WERI-Rb-1 (cell line): ENCODE measurements at regions not wholly inside any gene's neighbourhood (a gene's known extent, or its start where the extent isn't known, plus 50 kb on each side); places are given as distances from the start of the nearest gene placed in this dataset.

ENCODE experiments used
- DNase-seq: peaks from one replicate; pipeline ENCODE4 v3.0.0-alpha.2; 2020
- H3K27ac ChIP-seq: fragments of 250-450 bp; sonication (Bioruptor Pico); 2 replicates; pipeline ENCODE4 v1.5.1; 2020; ENCODE audit warnings: mild to moderate bottlenecking, moderate library complexity
- H3K27me3 ChIP-seq: fragments of 250-450 bp; sonication (Bioruptor Pico); 2 replicates; pipeline ENCODE4 v1.5.1; 2021; ENCODE audit warnings: mild to moderate bottlenecking, low read depth, moderate library complexity; ENCODE audit not compliant: insufficient read depth, severe bottlenecking
- H3K36me3 ChIP-seq: fragments of 250-450 bp; sonication (Bioruptor Pico); 2 replicates; pipeline ENCODE4 v1.5.1; 2020; ENCODE audit warnings: mild to moderate bottlenecking, moderate library complexity
- H3K4me3 ChIP-seq: 2 replicates; pipeline ENCODE4 v1.5.1; 2011; ENCODE audit warnings: low read depth, mild to moderate bottlenecking, control low read depth, low read length
- H3K9me3 ChIP-seq: fragments of 250-450 bp; sonication (Bioruptor Pico); 2 replicates; pipeline ENCODE4 v1.5.1; 2021; ENCODE audit warnings: mild to moderate bottlenecking, moderate library complexity; ENCODE audit not compliant: severe bottlenecking
- TF ChIP-seq, protein P1 (sequence below): IDR thresholded peaks from 2 replicates; pipeline ENCODE4 v1.5.1; 2011; ENCODE audit warnings: low read depth, mild to moderate bottlenecking, control low read depth, inconsistent platforms, low read length

DNA sequence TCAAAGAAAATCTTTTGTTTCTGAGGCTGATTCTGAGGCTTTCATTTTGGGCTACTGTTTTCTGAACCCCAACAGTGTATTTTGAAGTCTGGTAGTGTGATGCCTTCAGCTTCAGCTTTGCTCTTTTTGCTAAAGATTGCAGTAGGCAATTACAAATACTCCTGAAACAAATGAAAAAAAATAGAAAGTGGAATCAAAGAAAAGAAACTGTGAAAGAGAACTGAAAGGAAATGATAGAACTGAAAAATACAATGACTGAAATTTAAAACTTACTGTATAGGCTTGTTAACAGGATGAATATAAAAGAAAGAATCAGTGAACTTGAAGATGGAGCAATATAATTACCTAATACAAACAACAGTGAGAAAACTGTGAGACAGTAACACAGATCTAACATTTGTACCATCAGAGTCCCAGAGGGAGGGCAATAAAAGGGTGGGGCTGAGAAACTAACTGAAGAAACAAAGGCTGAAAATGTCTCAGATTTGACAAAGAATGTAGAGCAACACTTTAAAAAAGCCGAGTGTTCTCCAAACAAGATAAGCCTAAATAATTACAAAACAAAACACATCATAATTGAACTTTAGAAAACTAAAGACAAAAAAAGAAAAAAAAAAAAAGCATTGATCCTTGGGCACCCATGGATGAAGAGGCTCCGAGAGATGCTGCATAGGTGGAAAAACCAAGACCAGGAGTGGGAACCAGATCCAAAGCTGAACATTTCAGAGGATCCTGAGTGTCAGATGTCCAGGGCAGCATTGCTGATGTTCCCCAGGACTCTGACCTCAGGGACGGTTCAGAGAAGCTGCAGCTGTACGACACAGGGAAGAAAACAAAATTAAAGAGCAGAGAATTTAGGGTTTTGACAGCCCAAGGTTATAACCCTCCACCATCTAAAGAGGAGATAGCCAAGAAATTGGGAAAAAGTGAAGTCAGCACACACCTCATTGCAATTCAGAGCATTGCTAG lies 223.2 kb upstream of the IGFBP3 start:
- H3K27ac ChIP-seq, result no peak overlapping the region
- TF ChIP-seq, protein P1, sequence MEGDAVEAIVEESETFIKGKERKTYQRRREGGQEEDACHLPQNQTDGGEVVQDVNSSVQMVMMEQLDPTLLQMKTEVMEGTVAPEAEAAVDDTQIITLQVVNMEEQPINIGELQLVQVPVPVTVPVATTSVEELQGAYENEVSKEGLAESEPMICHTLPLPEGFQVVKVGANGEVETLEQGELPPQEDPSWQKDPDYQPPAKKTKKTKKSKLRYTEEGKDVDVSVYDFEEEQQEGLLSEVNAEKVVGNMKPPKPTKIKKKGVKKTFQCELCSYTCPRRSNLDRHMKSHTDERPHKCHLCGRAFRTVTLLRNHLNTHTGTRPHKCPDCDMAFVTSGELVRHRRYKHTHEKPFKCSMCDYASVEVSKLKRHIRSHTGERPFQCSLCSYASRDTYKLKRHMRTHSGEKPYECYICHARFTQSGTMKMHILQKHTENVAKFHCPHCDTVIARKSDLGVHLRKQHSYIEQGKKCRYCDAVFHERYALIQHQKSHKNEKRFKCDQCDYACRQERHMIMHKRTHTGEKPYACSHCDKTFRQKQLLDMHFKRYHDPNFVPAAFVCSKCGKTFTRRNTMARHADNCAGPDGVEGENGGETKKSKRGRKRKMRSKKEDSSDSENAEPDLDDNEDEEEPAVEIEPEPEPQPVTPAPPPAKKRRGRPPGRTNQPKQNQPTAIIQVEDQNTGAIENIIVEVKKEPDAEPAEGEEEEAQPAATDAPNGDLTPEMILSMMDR, result no peak
- no peak for DNase-seq

DNA sequence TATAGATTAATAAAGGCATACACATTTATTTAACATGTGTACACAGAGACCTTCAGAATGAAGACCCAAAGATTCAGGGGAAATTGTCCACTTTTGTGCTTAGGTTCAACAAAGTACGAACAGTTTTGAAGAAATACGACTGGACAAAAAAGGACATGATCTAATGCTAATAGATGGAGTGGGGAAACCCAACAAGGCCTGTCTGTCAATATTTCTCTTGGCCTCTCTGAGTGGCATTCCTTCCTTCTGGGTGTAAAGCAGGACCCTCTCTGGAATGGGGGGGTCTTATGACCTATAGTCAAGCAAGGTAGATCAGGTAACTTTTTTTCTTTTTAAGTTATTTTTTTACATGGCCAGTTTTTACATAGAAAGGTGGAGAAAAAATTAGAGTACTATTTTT lies 222.3 kb upstream of the IGFBP3 start:
- TF ChIP-seq, protein P1, result no peak
- Histone ChIP-seq H3K27me3 (peaks cover 7% of the 10 kb centered on the region), H3K9me3 (peaks cover 2% of the 10 kb centered on the region), H3K36me3 (no peaks in the 10 kb centered on the region), H3K27ac (no peak overlapping the region), H3K4me3 (no peak overlapping the region)
- no peak for DNase-seq

More for the DNA sequence above, 223.2 kb upstream of the IGFBP3 start:
- Histone ChIP-seq H3K27me3 (peaks cover 7% of the 10 kb centered on the region), H3K4me3 (no peak overlapping the region), H3K9me3 (peaks cover 2% of the 10 kb centered on the region), H3K36me3 (no peaks in the 10 kb centered on the region)

DNA sequence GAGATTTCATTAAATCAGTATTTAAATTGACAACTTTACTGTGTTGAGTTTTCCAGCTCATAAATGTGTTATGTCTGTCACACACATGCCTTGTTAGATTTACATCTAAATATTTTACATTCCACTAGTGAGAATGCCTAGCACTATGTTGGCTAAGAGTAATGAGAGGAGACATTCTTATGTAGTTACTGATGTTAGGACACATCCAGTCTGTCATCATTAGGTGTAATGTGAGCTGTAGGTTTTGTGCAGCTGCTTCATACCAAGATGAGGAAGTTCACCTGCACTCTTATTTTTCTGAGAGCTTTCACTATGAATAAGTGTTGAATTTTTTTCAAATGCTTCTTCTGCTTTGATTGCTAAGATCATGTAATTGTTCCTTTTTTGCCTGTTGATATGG lies 218.0 kb upstream of the IGFBP3 start:
- H3K27ac ChIP-seq, result no peak overlapping the region
- H3K4me3 ChIP-seq, result no peak overlapping the region
- H3K27me3 ChIP-seq, result no peaks in the 10 kb centered on the region
- H3K9me3 ChIP-seq, result peaks cover 2% of the 10 kb centered on the region
- TF ChIP-seq, protein P1, result no peak
- no peak for DNase-seq
- no peaks in the 10 kb centered on the region for H3K36me3 ChIP-seq

DNA sequence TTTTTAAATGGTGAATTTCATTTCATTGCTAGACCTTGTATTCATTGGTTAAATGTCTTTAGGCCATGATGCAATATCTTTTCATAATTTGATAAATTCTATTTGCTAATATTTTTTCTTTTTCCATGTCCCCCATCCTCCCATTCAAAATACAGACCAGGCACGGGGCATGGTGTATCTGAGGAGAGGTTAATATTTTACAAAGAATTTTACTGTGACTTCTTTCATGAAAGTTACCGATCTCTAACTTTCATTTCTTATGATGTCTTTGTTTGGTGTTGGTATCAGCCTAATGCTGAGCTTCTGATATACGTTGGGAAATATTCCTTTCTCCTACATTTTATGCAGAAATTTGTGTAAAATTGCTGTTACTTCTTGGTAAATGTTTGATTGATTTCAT lies 216.7 kb upstream of the IGFBP3 start:
- TF ChIP-seq, protein P1, result no peak
- Histone ChIP-seq H3K4me3 (no peak overlapping the region), H3K27me3 (no peaks in the 10 kb centered on the region), H3K27ac (no peak overlapping the region), H3K9me3 (no peaks in the 10 kb centered on the region), H3K36me3 (no peaks in the 10 kb centered on the region)
- DNase-seq, result no peak

DNA sequence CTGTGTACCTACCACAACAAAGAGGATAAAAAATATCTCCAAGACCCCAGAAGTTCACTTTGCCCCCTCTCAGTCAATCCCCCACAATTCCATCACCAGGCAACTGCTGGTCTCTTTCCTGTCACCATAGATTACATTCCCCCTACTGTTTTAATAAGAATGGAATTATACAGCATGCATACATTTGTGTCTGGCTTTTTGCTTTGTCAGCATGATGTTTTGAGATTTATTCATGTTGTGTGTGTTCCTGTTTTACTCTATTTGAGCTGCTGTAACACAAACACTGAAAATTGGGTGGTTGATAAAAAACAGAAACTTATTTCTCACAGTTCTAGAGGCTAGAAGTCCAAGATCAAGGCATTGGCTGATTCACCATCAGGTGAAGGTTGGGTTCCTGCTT lies 214.5 kb upstream of the IGFBP3 start:
- H3K9me3 ChIP-seq, result no peaks in the 10 kb centered on the region
- peaks cover 6% of the 10 kb centered on the region for H3K27me3 ChIP-seq
- H3K4me3 ChIP-seq, result no peak overlapping the region
- DNase-seq, result no peak
- no peaks in the 10 kb centered on the region for H3K36me3 ChIP-seq
- H3K27ac ChIP-seq, result no peak overlapping the region
- TF ChIP-seq, protein P1, result no peak
